RWPE2 (cell line): ENCODE measurements at regions not wholly inside any gene's neighbourhood (a gene's known extent, or its start where the extent isn't known, plus 50 kb on each side); places are given as distances from the start of the nearest gene placed in this dataset.

Source experiments
- ATAC-seq: fragments of 200-7000 bp; cut with Tn5 transposase; 3 replicates; pipeline ENCODE4 v1.9.1; 2021; ENCODE audit warnings: low read depth
- DNase-seq: peaks from one replicate; pipeline ENCODE4 v3.0.0-alpha.2; 2020; ENCODE audit warnings: low spot score
- H3K27ac ChIP-seq: fragments of 450-650 bp; 2 replicates; pipeline ENCODE4 v1.5.1; 2017; ENCODE audit warnings: mild to moderate bottlenecking; ENCODE audit not compliant: poor library complexity, severe bottlenecking
- H3K27me3 ChIP-seq: fragments of 250-450 bp; sonication (Bioruptor Pico); 2 replicates; pipeline ENCODE4 v1.5.1; 2021; ENCODE audit warnings: mild to moderate bottlenecking, moderate library complexity; ENCODE audit not compliant: insufficient read depth, poor library complexity, severe bottlenecking
- H3K36me3 ChIP-seq: fragments of 250-450 bp; sonication (Bioruptor Pico); 2 replicates; pipeline ENCODE4 v1.5.1; 2020; ENCODE audit warnings: low read depth, mild to moderate bottlenecking, moderate library complexity
- H3K4me1 ChIP-seq: fragments of 250-450 bp; sonication (Bioruptor Pico); 2 replicates; pipeline ENCODE4 v1.5.1; 2021; ENCODE audit warnings: mild to moderate bottlenecking, moderate library complexity; ENCODE audit not compliant: insufficient read depth, poor library complexity, severe bottlenecking
- H3K4me3 ChIP-seq: fragments of 250-450 bp; sonication (Bioruptor Pico); 2 replicates; pipeline ENCODE4 v1.5.1; 2021; ENCODE audit warnings: mild to moderate bottlenecking, moderate library complexity; ENCODE audit not compliant: severe bottlenecking
- H3K9me3 ChIP-seq: fragments of 250-450 bp; sonication (Bioruptor Pico); 2 replicates; pipeline ENCODE4 v1.5.1; 2021; ENCODE audit warnings: mild to moderate bottlenecking, moderate library complexity; ENCODE audit not compliant: severe bottlenecking
- CTCF ChIP-seq: fragments of 450-650 bp; IDR thresholded peaks from one replicate; pipeline ENCODE4 v1.5.1; 2017; ENCODE audit warnings: mild to moderate bottlenecking, moderate library complexity; ENCODE audit not compliant: poor library complexity, severe bottlenecking

- no peaks in the 10 kb centered on the region for H3K27me3 ChIP-seq
- no peaks in the 10 kb centered on the region for H3K36me3 ChIP-seq
- no peaks in the 10 kb centered on the region for H3K9me3 ChIP-seq
- ATAC-seq, result no peak
- TF ChIP-seq CTCF, result no peak
- H3K27ac ChIP-seq, result no peak overlapping the region
- DNase-seq, result no peak
- no peaks in the 10 kb centered on the region for H3K4me1 ChIP-seq
- H3K4me3 ChIP-seq, result no peak overlapping the region
These were observed 590.3 kb downstream of the PTPRU start for GRCh38 chr1:29826646-29827045.

DNA sequence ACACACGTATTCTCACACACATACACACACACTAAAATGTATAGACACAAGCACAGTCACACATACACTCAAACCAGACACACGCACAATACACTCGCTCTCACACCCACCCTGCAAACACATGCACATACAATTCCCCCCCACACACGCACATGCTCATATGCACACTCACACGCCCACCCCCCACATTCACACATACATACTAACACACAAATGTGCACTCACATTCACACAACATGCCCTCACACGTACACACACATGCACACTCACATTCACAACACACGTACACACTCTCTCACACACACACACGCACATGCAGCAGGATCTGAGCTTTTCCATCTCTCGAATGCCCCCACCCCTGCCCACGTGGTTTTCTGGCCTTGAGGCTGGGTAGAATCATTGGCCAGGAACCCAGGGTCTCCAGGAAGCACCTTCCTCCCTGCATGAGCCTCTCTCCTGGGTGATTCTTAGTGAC, 589.7 kb downstream of the PTPRU start:
- no peak for DNase-seq
- no peaks in the 10 kb centered on the region for H3K9me3 ChIP-seq
- no peak overlapping the region for H3K27ac ChIP-seq
- no peaks in the 10 kb centered on the region for H3K4me1 ChIP-seq
- H3K36me3 ChIP-seq, result no peaks in the 10 kb centered on the region
- no peak for TF ChIP-seq CTCF
- no peaks in the 10 kb centered on the region for H3K27me3 ChIP-seq
- ATAC-seq, result no peak
- no peak overlapping the region for H3K4me3 ChIP-seq

- Histone ChIP-seq H3K4me1 (no peaks in the 10 kb centered on the region), H3K27me3 (peaks cover 5% of the 10 kb centered on the region), H3K9me3 (no peaks in the 10 kb centered on the region), H3K36me3 (no peaks in the 10 kb centered on the region), H3K4me3 (no peak overlapping the region), H3K27ac (no peak overlapping the region)
- no peak for TF ChIP-seq CTCF
- ATAC-seq (no peak), DNase-seq (no peak)
These were observed 589.1 kb downstream of the PTPRU start for GRCh38 chr1:29825274-29825940.

- ATAC-seq (no peak), DNase-seq (no peak)
- H3K27me3 ChIP-seq, result peaks cover 8% of the 10 kb centered on the region
- no peak for TF ChIP-seq CTCF
- H3K4me3 ChIP-seq, result no peak overlapping the region
- no peak overlapping the region for H3K27ac ChIP-seq
- H3K4me1 ChIP-seq, result no peaks in the 10 kb centered on the region
- no peaks in the 10 kb centered on the region for H3K9me3 ChIP-seq
- H3K36me3 ChIP-seq, result no peaks in the 10 kb centered on the region
These were observed 588.4 kb downstream of the PTPRU start for GRCh38 chr1:29824511-29825273.

DNA sequence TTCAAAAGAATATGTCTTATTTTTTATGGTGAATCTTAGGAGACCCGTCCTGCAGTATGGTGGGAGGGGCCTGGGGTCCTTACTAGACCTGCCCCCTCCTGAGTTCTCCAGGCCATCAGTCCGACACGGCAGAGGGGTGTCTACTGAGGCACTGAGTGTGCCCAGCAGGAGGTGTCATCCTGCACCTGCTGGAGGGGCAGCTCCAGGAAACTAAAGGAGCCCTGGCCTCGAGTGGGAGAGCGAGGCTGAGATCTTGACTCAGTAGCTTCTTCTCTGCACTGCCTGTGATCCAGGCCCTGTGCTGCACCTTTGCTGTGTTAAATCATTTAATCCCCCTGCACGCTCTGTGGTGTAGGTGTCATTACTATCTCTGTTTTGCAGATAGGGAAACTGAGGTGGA, 587.7 kb downstream of the PTPRU start:
- H3K4me3 ChIP-seq, result no peak overlapping the region
- no peak overlapping the region for H3K27ac ChIP-seq
- H3K27me3 ChIP-seq, result peaks cover 11% of the 10 kb centered on the region
- no peak for ATAC-seq
- no peak for TF ChIP-seq CTCF
- H3K36me3 ChIP-seq, result no peaks in the 10 kb centered on the region
- no peak for DNase-seq
- H3K4me1 ChIP-seq, result no peaks in the 10 kb centered on the region
- H3K9me3 ChIP-seq, result no peaks in the 10 kb centered on the region
